Erythroblast (primary cell): ENCODE measurements at regions not wholly inside any gene's neighbourhood (a gene's known extent, or its start where the extent isn't known, plus 50 kb on each side); places are given as distances from the start of the nearest gene placed in this dataset.
"Not testable (repeated sequence)": the region's sequence is repeated elsewhere in the genome, so short reads cannot be mapped to it uniquely, and the experiment has no call there.

Source experiments
- DNase-seq, 2 experiments: peaks; one replicate each; lab custom pipeline; 2025; lab: John Stamatoyannopoulos, UW
- GATA1 ChIP-seq: IDR thresholded peaks from 2 replicates; pipeline ENCODE4 v1.6.1; 2011; ENCODE audit warnings: low read depth, mild to moderate bottlenecking, control low read depth, low read length, moderate library complexity
- POLR2A ChIP-seq: IDR thresholded peaks from 2 replicates; pipeline ENCODE4 v1.6.1; 2011; ENCODE audit warnings: mild to moderate bottlenecking, low read length

GRCh38 chr16:75861311-75862097, 135.2 kb upstream of the CPHXL start:
- no peak for DNase-seq
- TF ChIP-seq POLR2A (no peak), GATA1 (no peak)

GRCh38 chr16:75862098-75862386, 135.8 kb upstream of the CPHXL start:
- no peak for TF ChIP-seq POLR2A
- no peak for TF ChIP-seq GATA1

GRCh38 chr16:75864243-75864642, 138.0 kb upstream of the CPHXL start:
- no peak for TF ChIP-seq POLR2A
- no peak for TF ChIP-seq GATA1
- DNase-seq: no peak

More at GRCh38 chr16:75862098-75862386, 135.8 kb upstream of the CPHXL start:
- DNase-seq: no peak

GRCh38 chr16:75865736-75866135, 139.4 kb upstream of the CPHXL start:
- DNase-seq: no peak
- no peak for TF ChIP-seq POLR2A
- no peak for TF ChIP-seq GATA1

- DNase-seq: no peak
- TF ChIP-seq GATA1 (no peak), POLR2A (no peak)
Measured at GRCh38 chr16:75868636-75869632, 142.6 kb upstream of the CPHXL start.

- DNase-seq: not testable (repeated sequence)
Measured at GRCh38 chr16:75881280-75881679, 155.0 kb upstream of the CPHXL start.

- TF ChIP-seq GATA1 (no peak), POLR2A (no peak)
- DNase-seq: no peak
Measured at GRCh38 chr16:75899163-75899562, 172.9 kb upstream of the CPHXL start.

GRCh38 chr16:75908331-75909117, 182.2 kb upstream of the CPHXL start:
- no peak for DNase-seq
- TF ChIP-seq POLR2A (no peak), GATA1 (no peak)

GRCh38 chr16:75909746-75910145, 183.5 kb upstream of the CPHXL start:
- TF ChIP-seq POLR2A (no peak), GATA1 (no peak)
- no peak for DNase-seq

GRCh38 chr16:75911896-75912295, 185.6 kb upstream of the CPHXL start:
- no peak for TF ChIP-seq POLR2A
- no peak for TF ChIP-seq GATA1
- no peak for DNase-seq

- DNase-seq: no peak
- TF ChIP-seq GATA1 (no peak), POLR2A (no peak)
Measured at GRCh38 chr16:75913958-75914357, 187.7 kb upstream of the CPHXL start.

GRCh38 chr16:75916451-75916850, 190.2 kb upstream of the CPHXL start:
- TF ChIP-seq POLR2A: no peak
- TF ChIP-seq GATA1: no peak
- DNase-seq: no peak

- DNase-seq: no peak
- no peak for TF ChIP-seq POLR2A
- TF ChIP-seq GATA1: no peak
Measured at GRCh38 chr16:75918109-75918508, 191.8 kb upstream of the CPHXL start.
